Activated CD4-positive, alpha-beta T cell treated with anti-CD3 and anti-CD28 coated beads, Interleukin-2, amount 10 ng/mL, durations not matched to agents 24 days and 14 days (primary cell): ENCODE measurements at regions not wholly inside any gene's neighbourhood (a gene's known extent, or its start where the extent isn't known, plus 50 kb on each side); places are given as distances from the start of the nearest gene placed in this dataset.
A peak's percentile ranks its signal among the peaks of the same experiment; 100 is the strongest.
"Not testable (repeated sequence)": the region's sequence is repeated elsewhere in the genome, so short reads cannot be mapped to it uniquely, and the experiment has no call there.

Experiments used
- DNase-seq: peaks from one replicate; pipeline ENCODE4 v3.0.0; 2022
- H3K27ac Mint-ChIP-seq: one replicate; pipeline ENCODE4 v1.8.0; 2022; ENCODE audit warnings: mild to moderate bottlenecking, mixed read lengths
- H3K27me3 Mint-ChIP-seq: one replicate; pipeline ENCODE4 v1.8.0; 2022; ENCODE audit warnings: mixed read lengths
- H3K36me3 Mint-ChIP-seq: one replicate; pipeline ENCODE4 v1.8.0; 2022; ENCODE audit warnings: low read depth, mild to moderate bottlenecking, mixed read lengths
- H3K4me1 Mint-ChIP-seq: one replicate; pipeline ENCODE4 v1.8.0; 2021; ENCODE audit warnings: mixed read lengths
- H3K4me3 Mint-ChIP-seq: one replicate; pipeline ENCODE4 v1.8.0; 2022; ENCODE audit warnings: mild to moderate bottlenecking, moderate library complexity, mixed read lengths
- H3K9me3 Mint-ChIP-seq: one replicate; pipeline ENCODE4 v1.8.0; 2021; ENCODE audit warnings: mixed read lengths
- intact Hi-C: fragments of 100-400 bp; cut with micrococcal nuclease; formaldehyde crosslinking; loops from one replicate; pipeline ENCODE4 v1.15.1; 2023

- H3K4me3 Mint-ChIP-seq, H3K9me3 Mint-ChIP-seq, intact Hi-C loops, DNase-seq, H3K4me1 Mint-ChIP-seq, H3K27me3 Mint-ChIP-seq, H3K27ac Mint-ChIP-seq, H3K36me3 Mint-ChIP-seq: not testable (repeated sequence)
Measured at GRCh38 chr20:12004776-12005175, 87.1 kb downstream of the BTBD3 start.

DNA sequence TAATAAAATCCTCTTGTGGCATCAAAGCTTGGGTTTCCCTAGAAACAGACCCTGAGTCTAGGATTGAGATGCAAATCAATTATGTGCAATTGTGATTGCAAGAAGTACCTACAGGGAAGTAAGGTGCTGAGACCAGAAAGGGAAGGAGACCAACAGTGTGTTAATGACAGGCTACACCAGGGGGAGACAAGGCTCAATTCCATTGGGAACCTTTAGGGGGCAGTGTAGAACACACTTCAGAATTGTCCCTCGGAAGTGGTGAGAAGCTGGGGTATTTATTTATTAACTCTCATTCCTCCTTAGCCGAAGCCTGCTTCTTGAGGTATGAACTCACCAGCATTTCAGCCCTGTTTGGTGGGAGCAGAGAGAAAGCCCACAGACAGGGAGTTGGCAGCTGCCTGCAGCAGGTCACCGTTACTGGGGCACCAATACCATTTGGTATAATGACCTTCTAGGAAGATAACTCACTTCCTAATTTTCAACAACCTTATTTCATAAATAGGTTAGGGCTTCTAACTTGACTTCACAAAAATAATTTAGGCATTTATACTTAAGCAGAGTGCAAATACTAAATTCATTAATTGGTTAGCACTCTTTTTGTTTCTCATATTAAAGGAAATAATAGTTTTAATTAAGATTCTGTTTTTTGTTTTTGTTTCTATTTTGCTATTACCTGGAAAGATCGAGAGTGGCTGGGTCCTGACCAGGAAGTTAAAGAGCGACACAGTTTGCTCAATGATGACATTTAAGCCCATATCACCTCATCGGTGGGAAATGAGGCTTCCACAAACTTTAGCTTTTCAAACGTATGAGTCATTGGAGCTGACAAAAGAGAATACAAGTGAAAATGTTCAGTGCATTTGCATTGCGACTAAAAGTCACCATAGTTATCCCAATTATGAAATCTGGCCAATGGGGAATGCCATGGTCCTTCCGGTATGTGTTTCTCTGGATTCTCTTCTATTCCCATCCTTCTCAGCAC is 94.8 kb downstream of the BTBD3 start:
- Mint-ChIP-seq H3K4me1 (peaks cover 1% of the 10 kb centered on the region), H3K27me3 (peaks cover 2% of the 10 kb centered on the region), H3K4me3 (no peak overlapping the region), H3K36me3 (no peaks in the 10 kb centered on the region), H3K27ac (no peak overlapping the region), H3K9me3 (no peaks in the 10 kb centered on the region)
- intact Hi-C loops, result no loop called here
- peak; percentile 79 for DNase-seq

DNA sequence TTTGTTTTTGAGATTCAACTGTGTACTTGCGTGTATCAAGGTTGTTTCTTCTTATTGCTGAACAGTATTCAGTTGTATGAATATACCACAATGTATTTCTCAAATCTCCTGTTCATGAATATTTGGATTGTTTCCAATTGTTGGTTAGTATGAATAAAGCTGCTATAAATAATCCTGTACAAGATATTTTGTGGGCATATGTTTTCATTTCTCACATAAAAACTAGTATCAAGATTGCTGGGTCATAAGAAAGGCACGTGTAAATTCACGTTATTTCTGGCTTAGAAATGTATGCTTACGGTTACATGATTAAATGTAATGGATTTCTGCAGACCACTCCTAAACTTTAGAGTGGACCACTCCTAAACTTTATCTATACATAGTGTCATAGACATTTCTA is 96.6 kb downstream of the BTBD3 start:
- Mint-ChIP-seq H3K4me1 (peaks cover 1% of the 10 kb centered on the region), H3K27ac (no peak overlapping the region), H3K27me3 (peaks cover 2% of the 10 kb centered on the region), H3K9me3 (no peaks in the 10 kb centered on the region), H3K36me3 (no peaks in the 10 kb centered on the region), H3K4me3 (no peak overlapping the region)
- intact Hi-C loops, result no loop called here
- DNase-seq, result no peak

DNA sequence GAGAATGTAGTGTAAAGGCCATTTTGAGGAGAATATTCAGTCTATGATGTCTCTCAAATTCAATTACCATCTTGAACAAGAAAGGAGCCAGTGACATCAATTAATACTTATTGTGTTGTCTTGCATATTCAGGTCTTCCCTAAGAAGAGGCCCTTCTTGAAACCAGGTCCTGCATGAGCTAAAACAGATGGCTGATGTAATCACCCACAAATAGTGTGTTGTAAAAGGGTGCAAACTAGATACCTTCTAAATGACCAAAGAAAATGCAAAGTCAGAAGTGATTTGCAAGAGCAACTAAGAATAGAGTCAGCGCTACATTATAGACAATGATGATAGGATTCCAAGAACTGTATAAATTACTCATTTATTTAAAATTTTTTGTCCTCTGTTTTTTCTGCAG is 97.0 kb downstream of the BTBD3 start:
- peaks cover 2% of the 10 kb centered on the region for H3K27me3 Mint-ChIP-seq
- H3K27ac Mint-ChIP-seq, result no peak overlapping the region
- no peaks in the 10 kb centered on the region for H3K36me3 Mint-ChIP-seq
- no peak for DNase-seq
- peaks cover 1% of the 10 kb centered on the region for H3K4me1 Mint-ChIP-seq
- intact Hi-C loops, result no loop called here
- H3K4me3 Mint-ChIP-seq, result no peak overlapping the region
- no peaks in the 10 kb centered on the region for H3K9me3 Mint-ChIP-seq

DNA sequence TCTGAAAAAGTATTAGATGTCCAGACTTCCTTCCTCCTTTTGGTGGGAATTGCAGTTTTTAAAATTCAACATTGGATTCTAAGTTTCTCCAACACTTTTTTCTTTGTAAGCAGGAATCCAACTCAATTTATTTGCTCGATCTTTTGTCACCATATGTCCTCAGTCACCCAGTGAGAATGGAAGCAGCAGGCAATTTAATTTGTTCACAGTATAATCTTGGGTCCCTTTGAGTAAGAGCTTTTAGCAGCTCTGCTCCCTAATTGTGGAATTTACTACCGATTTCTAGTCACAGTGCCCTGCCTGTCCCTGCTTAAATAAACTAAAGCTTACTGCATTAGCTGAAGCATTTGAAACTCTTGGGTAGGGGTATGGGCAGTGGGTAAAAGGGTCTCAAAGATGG is 98.6 kb downstream of the BTBD3 start:
- Mint-ChIP-seq H3K27me3 (peaks cover 2% of the 10 kb centered on the region), H3K4me1 (peaks cover 1% of the 10 kb centered on the region), H3K9me3 (no peaks in the 10 kb centered on the region), H3K27ac (no peak overlapping the region), H3K36me3 (no peaks in the 10 kb centered on the region), H3K4me3 (no peak overlapping the region)
- intact Hi-C loops, result no loop called here
- DNase-seq, result no peak

GRCh38 chr20:12019715-12020114 is 102.0 kb downstream of the BTBD3 start:
- no peak for DNase-seq
- Mint-ChIP-seq H3K4me3 (no peak overlapping the region), H3K4me1 (no peaks in the 10 kb centered on the region), H3K36me3 (no peaks in the 10 kb centered on the region), H3K27ac (no peak overlapping the region), H3K9me3 (peaks cover 3% of the 10 kb centered on the region), H3K27me3 (no peaks in the 10 kb centered on the region)
- intact Hi-C loops, result no loop called here

DNA sequence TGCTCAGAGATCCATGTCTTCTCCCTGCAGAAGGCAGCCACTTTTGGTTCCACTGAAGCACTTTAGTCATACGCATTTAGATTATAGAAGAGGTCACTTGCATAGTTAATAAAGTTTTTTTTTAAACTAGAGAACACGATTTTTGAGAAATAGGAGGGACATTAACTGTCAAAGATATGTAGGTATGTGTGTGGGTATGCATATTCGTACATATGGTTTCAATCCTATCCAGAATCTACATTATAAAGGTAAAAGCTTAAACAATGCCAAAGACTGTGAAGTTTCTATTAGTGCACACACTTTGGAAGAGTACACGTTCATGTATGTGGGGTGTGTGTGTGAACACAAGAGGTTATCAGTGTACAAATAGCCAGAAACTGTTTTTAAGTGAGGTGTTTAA is 103.2 kb downstream of the BTBD3 start:
- no peak for DNase-seq
- Mint-ChIP-seq H3K27ac (no peak overlapping the region), H3K36me3 (no peaks in the 10 kb centered on the region), H3K9me3 (peaks cover 3% of the 10 kb centered on the region), H3K27me3 (no peaks in the 10 kb centered on the region), H3K4me1 (no peaks in the 10 kb centered on the region), H3K4me3 (no peak overlapping the region)
- intact Hi-C loops, result no loop called here

DNA sequence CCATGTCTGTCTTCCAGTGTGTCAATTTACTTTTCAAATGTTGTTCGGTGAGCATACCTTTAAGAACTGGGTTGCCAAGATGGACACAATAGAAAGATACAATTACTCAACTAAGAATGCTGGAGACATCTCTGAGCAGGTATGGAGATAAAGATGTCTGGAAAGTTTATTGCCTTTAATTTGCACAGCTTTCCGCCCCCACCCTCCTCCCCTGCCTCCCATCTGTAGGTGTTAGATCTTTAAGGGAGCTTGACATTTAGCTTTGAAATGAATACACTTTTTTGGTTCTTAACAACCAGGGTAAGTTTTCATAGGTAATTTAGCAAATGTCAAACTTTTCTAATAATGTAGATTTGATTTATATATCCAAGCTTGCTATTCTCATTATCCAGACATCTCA is 104.4 kb downstream of the BTBD3 start:
- no peaks in the 10 kb centered on the region for H3K4me1 Mint-ChIP-seq
- no peaks in the 10 kb centered on the region for H3K27me3 Mint-ChIP-seq
- no peaks in the 10 kb centered on the region for H3K36me3 Mint-ChIP-seq
- intact Hi-C loops, result no loop called here
- no peak overlapping the region for H3K4me3 Mint-ChIP-seq
- DNase-seq, result no peak
- no peak overlapping the region for H3K27ac Mint-ChIP-seq
- H3K9me3 Mint-ChIP-seq, result peaks cover 3% of the 10 kb centered on the region

DNA sequence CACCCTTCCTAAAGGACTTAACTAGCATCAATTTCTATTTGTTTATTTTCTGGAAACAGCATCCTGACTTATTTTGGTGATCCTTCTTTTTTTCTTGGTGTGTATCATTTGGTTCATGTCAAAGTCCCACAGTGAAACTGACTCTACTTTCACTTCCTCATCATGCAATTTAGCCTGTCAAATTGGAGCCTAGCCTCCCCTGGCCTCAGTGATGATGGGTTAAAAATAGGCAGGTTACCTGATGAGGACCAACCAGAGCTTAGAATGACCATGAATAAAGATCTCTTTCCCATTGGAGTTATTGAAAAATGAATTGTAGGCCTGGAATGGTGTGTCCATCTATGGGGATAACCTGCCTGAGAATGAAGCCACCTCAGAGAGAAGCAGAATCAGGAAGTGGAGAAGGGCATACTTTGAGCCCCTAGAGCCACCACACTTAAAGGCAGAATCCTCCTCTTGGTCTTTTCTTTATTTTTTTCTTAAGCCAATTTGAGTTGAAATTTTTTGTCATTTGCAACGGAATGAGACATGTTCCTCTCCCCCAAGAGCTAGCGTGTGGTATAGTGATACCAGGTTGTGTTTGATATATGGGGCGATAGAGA is 105.6 kb downstream of the BTBD3 start:
- H3K4me1 Mint-ChIP-seq, result no peaks in the 10 kb centered on the region

GRCh38 chr20:12028771-12029170 is 111.1 kb downstream of the BTBD3 start:
- no peaks in the 10 kb centered on the region for H3K4me1 Mint-ChIP-seq
- H3K27ac Mint-ChIP-seq, result no peak overlapping the region
- H3K9me3 Mint-ChIP-seq, result no peaks in the 10 kb centered on the region
- no peak for DNase-seq
- H3K4me3 Mint-ChIP-seq, result no peak overlapping the region
- intact Hi-C loops, result no loop called here
- H3K36me3 Mint-ChIP-seq, result no peaks in the 10 kb centered on the region
- H3K27me3 Mint-ChIP-seq, result no peaks in the 10 kb centered on the region

More for the DNA sequence above, 105.6 kb downstream of the BTBD3 start:
- no peak for DNase-seq
- Mint-ChIP-seq H3K36me3 (no peaks in the 10 kb centered on the region), H3K27me3 (no peaks in the 10 kb centered on the region), H3K4me3 (no peak overlapping the region), H3K9me3 (peaks cover 3% of the 10 kb centered on the region), H3K27ac (no peak overlapping the region)
- intact Hi-C loops, result no loop called here

DNA sequence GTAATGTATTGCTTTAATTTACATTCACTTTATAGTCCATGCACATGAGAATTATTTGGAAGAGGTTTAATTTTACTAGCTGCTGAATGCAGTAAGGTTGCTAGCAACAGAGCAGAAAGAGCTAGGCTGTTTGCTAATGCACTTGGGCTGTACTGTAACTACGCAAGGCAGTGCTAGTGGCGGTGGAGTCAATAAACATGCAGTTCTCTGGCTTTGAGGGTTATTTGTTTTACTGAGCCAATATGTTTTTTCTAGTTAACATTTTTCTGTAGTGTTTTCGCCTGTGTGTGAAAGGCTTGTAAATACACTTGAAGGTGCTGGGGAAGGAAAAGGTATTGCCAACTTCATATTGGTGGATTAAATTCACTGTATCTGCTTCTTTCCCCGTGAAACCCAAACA is 112.8 kb downstream of the BTBD3 start:
- H3K36me3 Mint-ChIP-seq, result no peaks in the 10 kb centered on the region
- no peaks in the 10 kb centered on the region for H3K27me3 Mint-ChIP-seq
- DNase-seq, result no peak
- H3K4me3 Mint-ChIP-seq, result no peak overlapping the region
- intact Hi-C loops, result no loop called here
- H3K9me3 Mint-ChIP-seq, result no peaks in the 10 kb centered on the region
- H3K27ac Mint-ChIP-seq, result no peak overlapping the region
- no peaks in the 10 kb centered on the region for H3K4me1 Mint-ChIP-seq

DNA sequence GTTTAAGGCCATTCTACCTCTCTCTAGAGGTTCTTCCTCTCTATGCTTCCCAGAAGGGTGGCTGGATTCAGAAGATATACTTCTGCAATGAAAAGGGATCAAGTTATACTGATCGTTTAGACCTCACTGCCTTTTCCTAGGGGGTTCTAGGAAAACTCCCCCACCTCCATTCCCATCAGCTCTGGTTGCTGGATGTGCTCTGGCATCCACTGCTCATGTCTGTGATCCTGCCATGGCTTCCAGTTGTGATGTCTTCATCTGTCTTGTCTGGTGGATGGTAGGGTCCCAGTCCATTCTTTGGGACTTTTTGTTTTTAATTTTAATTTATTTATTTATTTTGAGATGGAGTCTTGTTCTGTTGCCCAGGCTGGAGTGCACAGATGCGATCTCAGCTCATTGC is 118.4 kb downstream of the BTBD3 start:
- Mint-ChIP-seq H3K36me3 (no peaks in the 10 kb centered on the region), H3K27me3 (peaks cover 1% of the 10 kb centered on the region), H3K4me1 (no peaks in the 10 kb centered on the region), H3K27ac (no peak overlapping the region), H3K4me3 (no peak overlapping the region), H3K9me3 (no peaks in the 10 kb centered on the region)
- intact Hi-C loops, result no loop called here
- DNase-seq, result no peak

- H3K36me3 Mint-ChIP-seq, result no peaks in the 10 kb centered on the region
- no peaks in the 10 kb centered on the region for H3K4me1 Mint-ChIP-seq
- no peak overlapping the region for H3K4me3 Mint-ChIP-seq
- H3K9me3 Mint-ChIP-seq, result no peaks in the 10 kb centered on the region
- no peak overlapping the region for H3K27ac Mint-ChIP-seq
- peaks cover 1% of the 10 kb centered on the region for H3K27me3 Mint-ChIP-seq
- DNase-seq, result no peak
- intact Hi-C loops, result no loop called here
Measured at GRCh38 chr20:12037521-12037920, 119.8 kb downstream of the BTBD3 start.

DNA sequence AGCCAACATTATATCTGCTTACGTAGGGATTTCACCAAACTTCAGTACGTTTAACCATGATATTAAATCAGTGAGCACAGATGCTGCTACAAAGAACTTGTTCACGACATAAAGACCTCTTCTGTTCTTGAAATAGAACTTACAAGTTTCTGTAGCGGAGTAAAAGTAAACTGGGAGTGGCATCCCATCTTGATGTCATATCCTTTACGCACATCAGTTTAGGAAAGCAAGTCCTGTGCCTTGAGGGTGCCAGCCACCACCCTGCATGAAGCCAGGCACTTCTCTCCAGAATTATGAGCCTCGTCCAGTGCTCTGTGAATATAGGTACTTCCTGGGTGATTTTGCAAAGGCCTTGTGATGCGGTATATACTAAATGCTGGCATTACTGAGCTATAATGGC is 122.6 kb downstream of the BTBD3 start:
- no peaks in the 10 kb centered on the region for H3K9me3 Mint-ChIP-seq

More for the DNA sequence above, 122.6 kb downstream of the BTBD3 start:
- no peak for DNase-seq
- Mint-ChIP-seq H3K27ac (no peak overlapping the region), H3K27me3 (peaks cover 1% of the 10 kb centered on the region), H3K36me3 (no peaks in the 10 kb centered on the region), H3K4me3 (no peak overlapping the region), H3K4me1 (no peaks in the 10 kb centered on the region)
- intact Hi-C loops, result no loop called here
